WTC11 (cell line): ENCODE measurements at regions not wholly inside any gene's neighbourhood (a gene's known extent, or its start where the extent isn't known, plus 50 kb on each side); places are given as distances from the start of the nearest gene placed in this dataset.

Experiments used
- ATAC-seq: fragments of 200-7000 bp; cut with Tn5 transposase; 2 replicates; pipeline ENCODE4 v1.10.0; 2021; ENCODE audit warnings: mild to moderate bottlenecking, moderate library complexity
- CTCF ChIA-PET: fragments of 300-600 bp; sonication (Branson Sonifier 250); formaldehyde crosslinking; loops from one replicate; lab custom pipeline; 2021; ENCODE audit warnings: antibody characterized with exemption; lab: Charles Lee
- POLR2A ChIA-PET: fragments of 350-600 bp; sonication (Branson Sonifier 250); formaldehyde crosslinking; loops from one replicate; lab custom pipeline; 2021; ENCODE audit warnings: antibody characterized with exemption; lab: Charles Lee
- DNase-seq: peaks from one replicate; pipeline ENCODE4 v3.0.0; 2021; ENCODE audit warnings: low spot score
- H3K27ac Mint-ChIP-seq: 2 replicates; pipeline ENCODE4 v1.8.0; 2021; ENCODE audit warnings: mixed read lengths
- H3K27me3 Mint-ChIP-seq: 2 replicates; pipeline ENCODE4 v1.8.0; 2021; ENCODE audit warnings: low read depth, mild to moderate bottlenecking, moderate library complexity, mixed read lengths
- H3K36me3 Mint-ChIP-seq: 2 replicates; pipeline ENCODE4 v1.8.0; 2021; ENCODE audit warnings: mixed read lengths
- H3K4me1 Mint-ChIP-seq: 2 replicates; pipeline ENCODE4 v1.8.0; 2022; ENCODE audit warnings: mixed read lengths
- H3K4me3 Mint-ChIP-seq: 2 replicates; pipeline ENCODE4 v1.8.0; 2021; ENCODE audit warnings: mild to moderate bottlenecking, moderate library complexity, mixed read lengths
- H3K9me3 Mint-ChIP-seq: 2 replicates; pipeline ENCODE4 v1.8.0; 2021; ENCODE audit warnings: mixed read lengths
- AFF4 ChIP-seq: sonication (generic); formaldehyde crosslinking; IDR thresholded peaks from 2 replicates; pipeline ENCODE4 v1.8.1; 2023; ENCODE audit warnings: mild to moderate bottlenecking, missing genetic modification reagents, borderline replicate concordance
- ATF6 ChIP-seq: sonication (generic); formaldehyde crosslinking; IDR thresholded peaks from 2 replicates; pipeline ENCODE4 v1.8.1; 2023; ENCODE audit warnings: mild to moderate bottlenecking, missing genetic modification reagents
- CTCF ChIP-seq: fragments of 200-600 bp; IDR thresholded peaks from 2 replicates; pipeline ENCODE4 v1.8.0; 2022; ENCODE audit warnings: antibody characterized with exemption
- E2F1 ChIP-seq: sonication (generic); formaldehyde crosslinking; IDR thresholded peaks from 2 replicates; pipeline ENCODE4 v1.8.0; 2022; ENCODE audit warnings: mild to moderate bottlenecking, missing genetic modification reagents
- E2F5 ChIP-seq: sonication (generic); formaldehyde crosslinking; IDR thresholded peaks from 2 replicates; pipeline ENCODE4 v1.8.1; 2022; ENCODE audit warnings: mild to moderate bottlenecking, moderate library complexity, missing genetic modification reagents
- FOXK1 ChIP-seq: sonication (generic); formaldehyde crosslinking; IDR thresholded peaks from 2 replicates; pipeline ENCODE4 v1.8.0; 2022; ENCODE audit warnings: mild to moderate bottlenecking, moderate library complexity, missing genetic modification reagents
- GTF2I ChIP-seq: fragments of 250-450 bp; sonication (Bioruptor Pico); conservative IDR thresholded peaks from 2 replicates; pipeline ENCODE4 v1.4.0; 2021; ENCODE audit warnings: mild to moderate bottlenecking
- HMGA2 ChIP-seq: fragments of 250-450 bp; sonication (Bioruptor Pico); IDR thresholded peaks from 2 replicates; pipeline ENCODE4 v1.4.0; 2021; ENCODE audit warnings: mild to moderate bottlenecking, moderate library complexity
- HMGXB4 ChIP-seq: sonication (generic); formaldehyde crosslinking; IDR thresholded peaks from 2 replicates; pipeline ENCODE4 v1.8.1; 2023; ENCODE audit warnings: mild to moderate bottlenecking, moderate library complexity, missing genetic modification reagents
- KAT7 ChIP-seq: sonication (generic); formaldehyde crosslinking; IDR thresholded peaks from 2 replicates; pipeline ENCODE4 v1.8.1; 2023; ENCODE audit warnings: missing genetic modification reagents, mild to moderate bottlenecking, borderline replicate concordance
- NFYB ChIP-seq: sonication (generic); formaldehyde crosslinking; conservative IDR thresholded peaks from 2 replicates; pipeline ENCODE4 v1.8.0; 2022; ENCODE audit warnings: low read depth, missing genetic modification reagents
- PRRX2 ChIP-seq: fragments of 250-450 bp; sonication (Bioruptor Pico); IDR thresholded peaks from 2 replicates; pipeline ENCODE4 v1.8.0; 2021; ENCODE audit warnings: mild to moderate bottlenecking
- STAT6 ChIP-seq: sonication (generic); formaldehyde crosslinking; conservative IDR thresholded peaks from 2 replicates; pipeline ENCODE4 v1.8.1; 2023; ENCODE audit warnings: mild to moderate bottlenecking, low read depth, missing genetic modification reagents, moderate library complexity
- TEAD4 ChIP-seq: sonication (generic); formaldehyde crosslinking; IDR thresholded peaks from 2 replicates; pipeline ENCODE4 v1.8.0; 2022; ENCODE audit warnings: mild to moderate bottlenecking, missing genetic modification reagents
- USF1 ChIP-seq: sonication (generic); formaldehyde crosslinking; IDR thresholded peaks from 2 replicates; pipeline ENCODE4 v1.8.0; 2022; ENCODE audit warnings: mild to moderate bottlenecking, missing genetic modification reagents
- ZNF232 ChIP-seq: sonication (generic); formaldehyde crosslinking; IDR thresholded peaks from 2 replicates; pipeline ENCODE4 v1.8.0; 2022; ENCODE audit warnings: mild to moderate bottlenecking, missing genetic modification reagents

- no peaks in the 10 kb centered on the region for H3K4me1 Mint-ChIP-seq
- H3K27me3 Mint-ChIP-seq: no peaks in the 10 kb centered on the region
- POLR2A ChIA-PET: no interaction called here
- TF ChIP-seq ZNF232 (CRISPR knock-in tag) (no peak), PRRX2 (no peak), HMGA2 (CRISPR knock-in tag) (no peak), NFYB (CRISPR knock-in tag) (no peak)
- TF ChIP-seq, all 79 proteins: peak for 0
- no peak for DNase-seq
- H3K36me3 Mint-ChIP-seq: peaks cover 14% of the 10 kb centered on the region
- no peak overlapping the region for H3K27ac Mint-ChIP-seq
- ATAC-seq: no peak
- CTCF ChIA-PET: no interaction called here
- H3K9me3 Mint-ChIP-seq: peaks cover 37% of the 10 kb centered on the region
- no peak overlapping the region for H3K4me3 Mint-ChIP-seq
Observed at GRCh38 chrX:142663330-142664095, 362.2 kb upstream of the SPANXN4 start.

GRCh38 chrX:142661696-142662095, 364.0 kb upstream of the SPANXN4 start:
- Mint-ChIP-seq H3K36me3 (peaks cover 10% of the 10 kb centered on the region), H3K4me3 (no peak overlapping the region), H3K9me3 (peaks cover 32% of the 10 kb centered on the region), H3K4me1 (no peaks in the 10 kb centered on the region), H3K27me3 (no peaks in the 10 kb centered on the region), H3K27ac (no peak overlapping the region)
- ChIA-PET CTCF (no interaction called here), POLR2A (no interaction called here)
- no peak for DNase-seq
- TF ChIP-seq STAT6 (CRISPR knock-in tag) (no peak), GTF2I (CRISPR knock-in tag) (no peak), FOXK1 (CRISPR knock-in tag) (no peak), E2F1 (CRISPR knock-in tag) (no peak), E2F5 (CRISPR knock-in tag) (no peak), USF1 (no peak), CTCF (no peak), HMGXB4 (no peak)
- ATAC-seq: no peak

- no peak for ATAC-seq
- TF ChIP-seq ATF6 (CRISPR knock-in tag) (no peak), ZNF232 (CRISPR knock-in tag) (no peak), AFF4 (CRISPR knock-in tag) (no peak), KAT7 (CRISPR knock-in tag) (no peak), TEAD4 (CRISPR knock-in tag) (no peak)
Observed at GRCh38 chrX:142655507-142655906, 370.2 kb upstream of the SPANXN4 start.

More at GRCh38 chrX:142655507-142655906, 370.2 kb upstream of the SPANXN4 start:
- no peak for DNase-seq
- ChIA-PET POLR2A (no interaction called here), CTCF (no interaction called here)
- Mint-ChIP-seq H3K4me3 (no peak overlapping the region), H3K9me3 (peaks cover 37% of the 10 kb centered on the region), H3K27me3 (no peaks in the 10 kb centered on the region), H3K27ac (no peak overlapping the region), H3K36me3 (peaks cover 19% of the 10 kb centered on the region), H3K4me1 (no peaks in the 10 kb centered on the region)
